HG02763 (cell line): ENCODE measurements at regions not wholly inside any gene's neighbourhood (a gene's known extent, or its start where the extent isn't known, plus 50 kb on each side); places are given as distances from the start of the nearest gene placed in this dataset.

Experiments
- ATAC-seq: cut with Tn5 transposase; IDR thresholded peaks from one replicate; pipeline ENCODE4 v1.9.1; 2021; ENCODE audit warnings: mild to moderate bottlenecking, moderate library complexity; ENCODE audit not compliant: unreplicated experiment

DNA sequence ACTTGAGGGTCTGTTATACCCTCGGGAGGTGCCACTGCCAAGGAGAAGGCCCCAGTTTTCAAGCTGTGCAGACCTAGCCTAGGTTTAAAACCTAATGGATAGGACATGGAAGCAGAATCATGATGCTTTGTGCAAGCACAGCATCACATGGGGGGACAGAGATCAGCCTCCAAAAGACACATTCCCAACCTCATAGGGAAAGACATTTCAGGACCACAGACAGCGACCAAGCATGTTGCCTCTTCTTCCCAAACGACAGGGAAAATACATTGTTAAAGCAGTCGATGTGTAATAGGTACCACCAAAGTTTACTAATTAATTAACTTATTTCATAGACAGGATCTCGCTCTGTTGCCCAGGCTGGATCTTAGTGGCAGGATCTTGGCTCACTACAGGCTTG, 573.9 kb downstream of the TCERG1L start:
- no peak for ATAC-seq

GRCh38 chr10:130739016-130739756, 572.3 kb downstream of the TCERG1L start:
- ATAC-seq, result no peak

- ATAC-seq, result no peak
These were observed 571.8 kb downstream of the TCERG1L start for GRCh38 chr10:130739757-130740145.

GRCh38 chr10:130740166-130740565, 571.4 kb downstream of the TCERG1L start:
- no peak for ATAC-seq

DNA sequence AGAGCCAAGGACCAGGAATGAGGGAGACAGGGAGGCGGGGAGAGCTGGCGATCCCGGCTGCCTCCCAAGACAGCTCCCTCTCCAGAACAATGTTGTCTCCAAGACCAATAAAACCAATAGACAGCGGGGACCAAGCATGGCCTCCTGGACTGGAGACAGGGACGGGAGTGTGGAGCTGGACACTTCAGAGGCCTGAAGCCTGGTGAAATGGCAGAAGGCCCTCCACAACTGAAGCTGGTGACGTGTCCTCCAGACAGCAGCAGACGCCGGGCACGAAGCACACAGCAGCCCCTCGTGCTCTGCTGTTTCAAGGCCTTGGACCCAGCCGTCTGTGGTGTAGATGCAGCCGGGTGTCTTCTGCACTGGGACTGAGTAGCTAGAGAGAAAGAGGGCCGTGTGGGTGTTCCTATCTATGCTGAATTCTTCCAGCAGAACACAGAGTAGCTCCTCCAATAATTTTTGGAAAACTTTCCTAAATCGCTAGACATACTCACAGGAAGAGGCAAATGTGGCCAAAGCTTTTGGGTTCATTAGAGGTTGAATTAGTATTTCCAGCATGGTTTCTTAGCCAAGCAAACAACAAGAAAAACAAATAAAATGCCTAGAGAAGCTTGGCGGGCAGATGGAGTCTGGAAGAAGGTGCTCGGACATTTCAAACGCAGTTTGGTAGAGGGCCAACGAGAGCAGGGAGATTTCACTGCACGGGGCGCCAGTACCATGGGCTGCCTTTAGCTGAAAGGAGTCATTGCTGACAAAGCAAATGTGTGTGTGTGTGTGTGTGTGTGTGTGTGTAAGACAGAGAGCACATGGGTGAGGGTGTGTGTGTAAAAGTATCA, 570.4 kb downstream of the TCERG1L start:
- ATAC-seq, result no peak

DNA sequence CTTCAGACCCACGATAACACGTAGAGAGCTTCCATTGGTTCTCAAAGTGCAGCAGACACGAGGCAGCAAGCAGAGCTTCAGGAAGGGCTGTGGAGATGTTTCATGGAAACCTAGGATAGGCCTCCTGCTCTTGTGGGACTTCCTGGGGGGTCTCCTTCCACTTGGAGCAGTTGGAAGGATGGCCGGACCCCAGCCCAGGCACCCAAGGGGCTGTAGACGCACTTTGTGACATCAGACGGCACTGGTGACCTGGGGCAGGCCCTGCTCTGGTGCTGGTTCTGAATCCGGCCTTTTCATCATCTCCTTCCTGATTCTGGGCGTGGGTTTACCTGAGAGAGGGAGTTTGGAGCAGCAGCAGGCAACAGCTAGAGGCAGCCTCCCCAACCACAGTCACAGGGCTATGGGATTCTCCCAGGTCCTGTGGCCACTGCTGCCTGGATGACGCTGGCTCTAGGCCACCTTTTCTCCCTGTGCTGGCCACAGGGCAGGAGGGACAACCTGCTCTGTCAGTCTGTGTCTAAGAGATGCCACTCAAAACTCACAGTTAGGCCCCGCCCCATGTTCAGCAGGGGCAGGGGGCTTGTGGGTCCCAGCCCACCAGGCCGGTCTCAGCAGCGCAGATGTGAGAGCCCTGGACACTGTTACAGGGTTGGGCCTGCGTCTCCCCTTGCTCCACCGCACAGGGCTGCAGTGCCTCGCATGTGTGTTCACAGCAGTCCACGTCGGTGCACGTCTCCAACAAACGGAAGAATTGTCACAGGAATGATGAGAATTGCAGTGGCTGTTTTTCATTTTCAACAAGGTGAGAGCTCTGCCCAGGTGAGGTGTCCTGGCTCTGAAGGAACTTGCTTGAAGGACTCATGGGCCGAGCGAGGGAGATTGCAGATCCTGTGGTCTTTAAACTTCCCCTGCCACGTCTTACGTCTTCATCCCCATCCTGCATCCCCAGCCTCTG, 569.3 kb downstream of the TCERG1L start:
- ATAC-seq, result no peak

GRCh38 chr10:130742941-130743675, 568.4 kb downstream of the TCERG1L start:
- no peak for ATAC-seq

- ATAC-seq, result no peak
These were observed 567.7 kb downstream of the TCERG1L start for GRCh38 chr10:130743751-130744271.

GRCh38 chr10:130744631-130745030, 566.9 kb downstream of the TCERG1L start:
- no peak for ATAC-seq

DNA sequence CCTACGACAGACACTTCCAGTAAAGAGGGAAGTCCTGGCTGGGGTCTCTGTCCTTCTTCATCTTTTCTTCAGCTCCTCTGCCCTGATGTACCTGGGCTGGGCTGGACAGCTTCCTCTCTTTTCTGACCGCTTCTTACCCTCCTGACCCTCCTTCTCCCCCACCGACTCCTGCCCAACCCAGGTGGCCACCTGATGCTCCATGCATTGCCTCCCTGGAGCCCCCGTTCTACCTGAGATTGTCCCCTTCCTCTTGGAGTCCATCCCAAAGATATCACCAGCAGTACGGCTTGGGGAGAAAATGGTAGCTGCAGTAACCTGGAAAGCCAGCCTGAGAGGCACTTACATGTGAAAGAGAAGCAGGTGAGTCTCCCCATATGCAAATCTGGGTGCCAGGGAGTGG, 566.3 kb downstream of the TCERG1L start:
- ATAC-seq, result no peak

GRCh38 chr10:130745821-130746220, 565.7 kb downstream of the TCERG1L start:
- ATAC-seq, result no peak

- no peak for ATAC-seq
These were observed 565.2 kb downstream of the TCERG1L start for GRCh38 chr10:130746311-130746710.

- no peak for ATAC-seq
These were observed 564.2 kb downstream of the TCERG1L start for GRCh38 chr10:130747356-130747755.

- no peak for ATAC-seq
These were observed 563.6 kb downstream of the TCERG1L start for GRCh38 chr10:130747946-130748345.

DNA sequence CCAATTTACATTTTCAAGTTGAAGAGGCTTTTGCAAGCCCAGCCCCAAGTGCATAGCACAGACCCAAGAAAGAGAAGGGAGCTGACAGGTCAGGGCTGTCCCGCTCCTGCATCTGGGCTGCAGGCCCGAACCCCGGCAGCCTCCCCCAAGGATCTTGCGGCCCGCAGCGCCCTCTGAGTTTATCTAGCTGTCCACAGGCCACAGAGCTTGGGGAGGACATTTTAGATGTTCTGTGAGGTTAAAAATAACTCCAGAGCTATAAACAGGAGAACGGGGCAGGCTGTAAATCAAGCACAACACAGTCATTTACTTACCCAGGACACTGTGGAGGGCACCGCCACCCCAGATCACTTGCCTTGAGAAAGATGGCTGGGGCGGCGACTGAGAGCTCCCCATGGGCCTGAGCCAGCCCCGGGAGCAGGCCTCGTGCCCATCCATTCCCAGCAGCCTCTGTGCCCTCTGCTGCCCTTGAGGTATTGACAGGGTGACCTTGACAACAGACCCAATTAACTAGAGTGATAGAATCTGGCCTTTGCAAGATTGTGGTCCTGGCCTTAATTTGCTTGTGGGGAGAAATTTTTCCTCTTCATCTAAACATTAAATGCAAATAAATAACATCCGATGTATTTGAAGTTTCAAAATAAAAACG, 563.0 kb downstream of the TCERG1L start:
- no peak for ATAC-seq

- no peak for ATAC-seq
These were observed 561.6 kb downstream of the TCERG1L start for GRCh38 chr10:130749911-130750310.

DNA sequence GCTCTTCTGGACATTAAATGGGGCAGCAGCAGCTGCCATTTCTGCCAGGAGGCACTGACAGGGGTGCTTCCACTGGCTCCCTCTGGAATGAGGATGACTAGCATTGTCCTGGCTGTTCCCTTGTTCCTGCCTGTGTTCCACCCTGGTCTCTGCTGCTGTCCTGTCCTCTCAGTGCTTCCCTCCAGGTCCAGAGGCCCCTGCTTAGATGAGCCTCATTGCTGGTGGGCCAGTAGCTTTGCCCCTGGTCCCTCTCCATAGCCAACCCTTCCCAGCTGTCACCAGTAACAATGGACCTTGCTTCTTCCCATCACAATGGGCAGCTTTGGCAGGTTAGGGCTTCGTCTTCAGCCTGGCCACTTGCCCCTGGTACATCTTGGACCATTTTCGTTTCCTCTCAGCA, 561.1 kb downstream of the TCERG1L start:
- no peak for ATAC-seq

GRCh38 chr10:130751106-130751840, 560.2 kb downstream of the TCERG1L start:
- no peak for ATAC-seq

- ATAC-seq, result no peak
These were observed 559.7 kb downstream of the TCERG1L start for GRCh38 chr10:130751851-130752250.
